ENCODE measurements at regions not wholly inside any gene's neighbourhood (a gene's known extent, or its start where the extent isn't known, plus 50 kb on each side); places are given as distances from the start of the nearest gene placed in this dataset.

DNA sequence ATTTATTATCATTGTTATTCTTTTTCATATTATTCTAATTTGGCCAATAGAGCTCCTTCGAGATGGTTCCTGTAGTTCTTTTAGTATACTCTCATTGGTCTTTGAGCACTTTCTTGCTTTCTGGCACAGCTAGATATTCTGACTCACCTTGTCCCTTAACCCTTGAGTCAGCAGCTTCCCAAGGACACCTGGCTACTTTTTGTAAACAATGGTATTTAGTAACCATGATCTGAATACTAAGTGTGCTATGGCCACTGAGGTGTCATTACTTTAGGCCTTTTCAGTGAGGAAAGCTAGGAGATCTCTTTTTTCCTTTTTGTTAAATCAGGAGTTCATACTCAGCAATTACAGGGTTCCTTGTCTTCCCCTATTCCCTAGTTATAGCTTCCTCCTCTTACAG, 126.5 kb upstream of the CITED2 start:
- no peak for DNase-seq (ENCODE audit: low spot score)

DNA sequence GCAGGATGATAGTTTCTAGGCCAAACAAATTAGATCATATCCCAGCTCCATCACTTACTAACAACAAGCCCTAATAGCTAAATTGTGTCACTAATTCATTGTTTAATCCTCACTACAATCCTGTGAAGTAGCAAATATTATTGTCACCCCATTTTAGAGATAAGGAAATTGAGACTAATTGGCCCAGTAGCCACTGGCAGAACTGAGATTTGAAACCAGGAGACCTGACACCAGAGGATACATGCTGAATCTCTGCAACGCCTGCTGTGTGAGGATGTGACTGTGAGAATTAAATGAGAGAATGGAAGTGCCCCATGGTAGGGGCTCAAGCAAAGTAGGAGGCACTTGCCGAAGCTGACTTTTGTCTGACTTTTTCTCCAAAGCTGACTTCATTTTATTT, 124.3 kb upstream of the CITED2 start:
- DNase-seq (ENCODE audit: low spot score) = no peak

DNA sequence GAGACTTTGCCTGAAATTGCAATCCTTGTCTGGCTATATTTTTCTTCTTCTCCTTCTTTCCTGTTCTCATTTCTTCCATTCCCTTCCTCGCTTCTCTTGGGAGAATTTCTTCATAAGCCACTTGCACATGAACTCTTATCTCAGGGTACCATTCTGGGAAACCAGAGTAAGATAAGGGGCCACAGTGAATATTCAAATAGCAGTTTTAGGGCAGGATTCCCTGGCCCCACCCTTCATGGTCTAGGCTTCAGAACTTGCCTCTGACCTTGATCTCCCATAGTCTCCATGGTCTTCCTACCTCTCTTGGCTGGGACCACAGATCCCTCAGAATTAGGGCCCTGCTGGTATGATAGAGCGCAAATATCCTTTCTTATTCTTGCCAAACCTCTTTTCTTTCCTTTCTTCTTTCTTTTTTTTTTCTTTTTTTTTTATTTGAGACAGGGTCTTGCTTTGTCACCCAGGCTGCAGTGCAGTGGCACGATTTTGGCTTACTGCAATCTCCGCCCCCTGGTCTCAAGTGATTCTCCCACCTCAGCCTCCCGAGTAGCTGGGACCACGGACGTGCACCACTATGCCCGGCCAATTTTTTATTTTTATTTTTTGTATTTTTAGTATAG, 123.0 kb upstream of the CITED2 start:
- no peak for DNase-seq (ENCODE audit: low spot score)

DNA sequence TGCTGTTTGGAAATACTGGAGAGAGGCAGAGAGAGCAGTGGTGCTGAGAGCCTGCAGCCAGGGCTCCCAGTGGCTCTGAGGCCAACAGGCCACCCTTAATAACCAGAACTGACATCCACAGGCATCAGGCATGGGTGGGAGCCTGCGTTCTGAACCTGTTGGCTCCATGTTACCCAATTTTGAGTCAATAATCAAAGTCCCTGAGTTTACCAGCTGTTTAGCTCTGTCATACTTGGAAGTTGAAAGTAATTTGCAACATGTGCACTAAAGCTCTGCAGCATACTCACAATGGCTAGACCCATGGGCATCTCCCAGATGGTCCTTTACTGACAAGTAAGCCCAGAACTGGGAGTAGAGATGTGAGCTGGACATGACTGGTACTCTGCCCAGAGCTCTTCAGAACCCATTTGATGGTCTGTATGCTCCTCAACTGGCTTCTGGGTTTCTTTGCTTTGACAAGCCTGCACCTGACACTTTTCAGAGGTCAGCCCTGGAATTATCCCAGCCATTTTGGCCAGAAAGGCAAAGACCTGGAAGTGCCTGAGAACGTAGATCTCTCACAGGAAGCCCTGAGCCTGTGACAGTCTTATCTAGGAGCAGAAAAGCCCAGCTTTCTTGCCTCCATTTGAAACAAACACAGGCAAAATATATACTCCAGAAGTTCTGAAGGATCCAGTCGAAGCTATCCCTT, 122.4 kb upstream of the CITED2 start:
- DNase-seq (ENCODE audit: low spot score) = no peak

DNA sequence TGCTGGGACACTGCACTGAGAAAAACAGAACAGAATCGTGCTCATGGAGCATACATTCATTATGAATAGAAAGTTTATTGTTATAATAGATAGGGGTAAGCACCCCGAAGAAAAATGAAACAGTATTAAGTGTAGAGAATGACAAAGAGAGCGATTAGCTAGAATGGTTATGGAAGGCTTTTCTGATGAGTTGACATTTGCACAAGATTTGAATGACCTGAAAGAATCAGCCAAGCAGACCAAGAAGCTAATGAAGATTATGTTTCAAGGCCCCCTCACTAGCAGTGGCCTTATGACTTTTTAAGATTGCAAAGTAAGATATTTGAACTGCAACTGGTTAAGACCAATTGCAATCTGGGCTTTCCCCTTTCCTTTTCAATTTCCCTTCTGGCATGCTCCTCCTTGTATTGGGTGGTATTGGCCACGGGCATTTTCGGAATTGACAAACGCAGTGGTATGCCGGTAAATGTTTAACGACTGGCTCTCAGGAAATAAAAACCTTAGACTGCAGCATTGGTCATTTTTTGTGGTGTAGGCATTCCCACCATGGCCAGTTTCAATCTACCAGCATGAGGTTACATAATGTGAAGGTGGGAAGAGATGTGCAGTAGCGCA, 120.0 kb upstream of the CITED2 start:
- no peak for DNase-seq (ENCODE audit: low spot score)

DNA sequence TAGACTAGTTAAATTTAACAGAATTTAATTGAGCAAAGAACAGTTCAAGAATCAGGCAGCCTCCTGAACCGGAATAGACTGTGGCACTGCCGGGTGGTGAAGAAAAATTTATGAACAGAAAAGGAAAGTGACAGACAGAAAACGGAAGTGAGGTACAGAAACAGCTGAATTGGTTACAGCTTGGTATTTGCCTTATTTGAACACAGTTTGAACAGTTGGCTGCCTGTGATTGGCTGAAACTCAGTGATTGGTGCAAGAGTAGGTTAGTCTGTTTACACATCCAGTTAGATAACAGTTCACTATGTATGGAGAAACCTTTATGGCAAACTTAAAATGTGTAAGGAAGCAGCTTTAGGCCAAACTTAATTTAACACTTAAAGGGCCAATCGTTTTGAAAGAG, 116.0 kb upstream of the CITED2 start:
- DNase-seq (ENCODE audit: low spot score) = peak; percentile 52

DNA sequence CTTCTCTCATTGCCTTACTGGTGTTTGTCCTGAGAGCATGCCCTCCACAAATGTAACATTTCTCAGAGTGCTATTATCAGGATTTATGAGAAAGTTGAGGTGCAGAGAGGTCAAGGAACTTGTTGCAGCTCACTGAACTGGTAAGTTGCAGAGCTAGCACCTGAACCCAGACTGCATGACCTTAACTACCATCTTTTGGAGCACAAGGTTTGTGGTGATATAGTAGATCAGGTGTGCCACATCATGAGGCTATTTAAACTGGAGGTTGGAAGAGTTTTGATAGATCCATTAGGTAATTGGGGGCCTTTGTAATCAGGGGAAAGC, 112.0 kb upstream of the CITED2 start:
- DNase-seq (ENCODE audit: low spot score) = no peak

DNA sequence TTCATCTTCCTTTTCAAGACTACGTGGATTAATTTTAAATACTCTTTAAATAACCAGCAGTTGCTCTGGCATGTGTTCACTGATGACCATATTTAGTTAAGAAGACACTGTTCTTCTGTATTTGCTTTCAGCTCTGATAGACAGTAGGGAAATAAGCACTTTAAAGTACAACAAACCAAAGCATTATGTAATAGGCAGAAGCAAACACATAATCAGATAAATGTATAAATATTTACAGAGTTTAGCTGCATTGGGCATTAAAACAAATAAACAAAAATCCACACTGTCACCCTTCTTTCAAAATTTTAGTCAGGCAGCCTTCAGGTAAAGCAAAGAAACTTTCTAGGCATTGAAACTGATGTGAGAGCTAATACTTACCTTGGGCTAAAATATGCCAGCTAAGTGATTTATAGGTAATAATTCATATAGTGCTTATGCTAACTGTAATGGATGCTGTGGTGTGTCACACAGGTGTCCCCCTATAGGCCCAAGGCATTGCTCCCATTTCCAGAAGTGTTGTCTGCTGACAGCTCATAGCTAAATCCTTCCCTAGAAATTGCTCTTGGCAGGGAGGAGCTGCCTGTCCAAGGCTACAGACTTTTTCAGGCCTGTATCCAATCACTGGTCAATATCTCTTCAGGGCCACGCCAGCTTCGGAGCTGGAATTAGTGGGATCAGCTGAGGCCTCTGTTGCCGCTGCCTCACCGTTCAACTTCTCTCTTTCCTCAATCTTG, 111.5 kb upstream of the CITED2 start:
- no peak for DNase-seq (ENCODE audit: low spot score)

DNA sequence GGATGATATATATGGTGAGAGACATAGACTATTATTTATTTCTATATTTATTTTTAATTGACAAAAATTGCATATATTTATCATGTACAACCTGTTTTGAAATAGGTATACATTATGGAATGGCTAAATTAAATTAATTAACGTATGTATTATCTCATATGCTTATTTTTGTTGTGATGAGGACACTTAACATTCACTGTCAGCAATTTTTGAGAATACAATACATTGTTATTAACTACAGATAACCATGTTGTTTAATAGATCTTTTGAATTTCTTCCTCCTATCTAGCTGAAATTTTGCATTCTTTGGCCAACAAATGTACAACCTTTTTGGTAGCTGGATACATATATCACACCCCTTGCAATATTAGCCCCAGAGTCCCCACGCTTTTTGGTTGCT, 110.7 kb upstream of the CITED2 start:
- no peak for DNase-seq (ENCODE audit: low spot score)

DNA sequence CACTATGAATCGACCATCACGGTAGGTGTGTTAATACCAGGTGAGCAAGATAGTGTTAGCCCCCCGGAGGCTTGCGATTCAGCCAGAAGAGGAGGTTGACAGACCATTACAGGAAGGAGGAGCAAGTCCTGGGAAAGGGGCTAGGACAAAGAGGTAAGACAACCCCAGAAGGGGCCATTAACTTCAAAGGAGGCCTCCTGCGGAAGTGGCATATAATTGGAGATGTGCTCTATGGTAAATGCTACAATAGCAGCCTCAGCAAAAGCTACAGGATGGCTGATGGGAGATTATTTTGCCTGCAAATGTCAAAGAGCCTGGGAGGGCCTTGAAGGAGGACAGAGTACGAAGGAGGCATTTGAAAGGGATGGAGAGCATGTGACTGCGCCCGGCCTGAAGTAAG, 108.6 kb upstream of the CITED2 start:
- no peak for DNase-seq (ENCODE audit: low spot score)

DNA sequence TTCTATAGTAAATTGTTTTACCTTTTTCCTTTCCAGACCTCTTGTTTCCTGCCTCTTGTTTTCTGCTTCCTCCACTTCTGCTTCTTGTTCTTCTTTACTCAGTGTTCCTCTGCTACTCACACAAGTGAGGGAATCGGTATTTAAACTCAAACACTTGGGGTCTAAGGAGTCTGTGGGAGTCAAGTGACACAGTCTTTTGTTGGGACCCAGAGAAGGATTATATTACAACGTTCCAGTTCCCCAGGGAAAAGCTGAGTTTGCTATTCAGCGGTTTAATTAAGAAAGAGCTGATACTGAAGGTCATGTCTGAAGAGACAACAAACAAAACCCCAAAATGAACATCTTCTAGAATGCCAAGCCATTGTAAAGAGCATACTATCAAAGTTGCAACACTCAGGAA, 107.8 kb upstream of the CITED2 start:
- no peak for DNase-seq (ENCODE audit: low spot score)

DNA sequence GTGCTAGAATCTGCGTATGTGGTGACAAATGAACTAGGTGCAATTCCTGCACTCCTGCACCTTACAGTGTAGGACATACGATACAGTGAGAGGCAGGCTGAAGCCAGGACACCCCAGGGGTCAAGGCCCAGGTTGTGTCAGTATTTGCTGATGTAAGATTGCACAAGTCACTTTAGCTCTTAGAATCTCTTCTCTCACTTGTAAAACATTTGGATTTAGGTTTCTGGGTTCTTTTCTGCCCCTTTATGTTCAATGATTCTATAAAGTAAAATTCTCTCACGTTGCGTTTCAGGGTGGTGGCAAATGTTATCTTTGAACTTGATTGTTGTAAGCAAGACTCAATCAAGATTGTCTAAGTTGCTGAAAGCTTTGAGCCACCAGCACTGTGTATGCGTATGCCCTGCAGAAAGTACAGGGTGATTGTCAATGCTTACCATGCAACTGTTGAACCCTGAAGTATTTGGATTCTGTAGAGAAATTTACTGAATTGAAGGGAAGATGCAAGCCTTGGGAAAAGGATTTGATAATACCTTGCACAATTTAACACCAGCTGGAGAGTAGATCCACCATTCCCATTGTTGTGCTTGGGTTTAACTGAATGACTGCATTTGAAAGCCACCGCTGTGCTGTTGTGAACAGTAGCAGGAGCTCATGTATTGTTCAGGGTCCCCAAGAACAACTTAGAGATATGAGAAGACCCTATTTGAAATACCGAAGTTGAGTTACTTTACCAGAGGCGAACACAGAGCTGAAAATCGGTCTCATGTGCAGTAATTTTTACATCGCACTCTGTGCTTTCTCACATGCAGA, 106.1 kb upstream of the CITED2 start:
- DNase-seq (ENCODE audit: low spot score) = no peak

DNA sequence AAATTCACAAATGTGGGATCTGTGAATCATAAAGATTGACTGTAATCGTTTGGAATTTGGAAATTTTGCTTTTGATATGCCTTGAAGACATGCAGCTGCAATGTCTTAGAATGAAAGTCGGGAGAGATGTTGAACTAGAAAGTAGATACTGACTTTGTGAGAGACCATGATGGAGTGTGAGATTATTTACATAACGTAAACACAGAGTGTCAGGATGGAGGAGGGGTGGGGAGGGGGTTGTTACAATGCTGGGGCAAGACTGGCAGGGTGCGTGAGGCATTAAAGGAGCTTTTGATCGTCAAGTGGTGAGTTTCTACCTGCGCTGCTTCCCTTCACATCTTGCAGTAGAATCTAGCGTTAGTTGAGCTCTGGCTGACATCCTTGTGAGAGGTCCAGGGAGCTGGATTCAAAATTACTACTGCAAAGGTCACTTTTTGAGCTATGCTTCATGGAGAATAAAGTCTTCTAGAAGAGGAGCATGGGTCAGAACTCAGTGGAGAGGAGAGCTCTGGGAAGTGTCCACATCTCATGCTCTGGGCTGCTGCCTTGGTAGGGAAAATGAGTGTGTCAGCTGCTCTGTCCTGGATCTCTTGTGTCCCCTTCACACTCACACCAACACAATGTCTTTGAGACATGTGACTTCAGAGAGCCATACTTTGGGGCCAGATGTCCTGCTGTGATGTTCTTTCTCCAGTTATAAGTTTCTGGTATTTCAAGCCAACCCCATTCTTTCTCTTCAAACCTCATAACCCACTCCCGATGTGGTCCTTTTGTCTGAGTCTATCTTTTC, 105.2 kb upstream of the CITED2 start:
- no peak for DNase-seq (ENCODE audit: low spot score)

DNA sequence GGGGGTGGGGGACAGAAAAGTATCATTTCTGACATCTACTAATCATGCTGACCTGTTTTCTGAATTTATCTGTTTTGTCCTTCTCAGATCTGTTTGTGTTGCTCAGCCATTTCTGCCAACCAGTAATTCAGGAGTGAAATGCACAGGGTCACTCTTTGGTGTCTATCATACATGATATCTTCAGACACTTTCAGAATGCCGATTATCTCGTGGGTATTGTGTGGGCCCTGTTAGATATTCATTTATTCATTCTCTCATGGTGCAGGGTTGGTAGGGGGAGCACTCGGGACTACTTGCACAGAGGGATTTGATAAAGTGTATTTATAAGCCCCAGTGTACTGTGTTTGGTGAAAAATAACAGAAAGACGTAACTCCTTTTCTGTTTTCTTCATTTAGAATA, 101.2 kb upstream of the CITED2 start:
- no peak for DNase-seq (ENCODE audit: low spot score)

DNA sequence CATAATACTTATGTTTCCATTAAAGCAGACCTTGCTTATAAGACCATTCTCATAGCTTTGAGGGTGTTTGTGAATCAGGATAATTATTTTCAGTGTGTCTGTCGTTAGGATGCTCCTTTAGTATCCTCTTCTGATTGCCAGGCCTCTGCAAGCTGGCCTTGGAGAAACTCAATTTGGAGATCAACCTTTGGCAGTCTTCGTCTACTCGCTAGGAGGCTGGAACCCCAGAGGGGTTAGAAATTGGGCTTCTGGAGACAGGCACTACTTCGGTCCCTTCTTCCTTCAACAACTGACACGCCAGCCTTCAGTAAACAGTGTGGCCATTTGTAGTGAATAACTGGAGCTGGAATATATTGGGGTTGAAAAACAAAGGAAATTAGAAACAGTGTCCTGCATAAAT, 100.8 kb upstream of the CITED2 start:
- no peak for DNase-seq (ENCODE audit: low spot score)

DNA sequence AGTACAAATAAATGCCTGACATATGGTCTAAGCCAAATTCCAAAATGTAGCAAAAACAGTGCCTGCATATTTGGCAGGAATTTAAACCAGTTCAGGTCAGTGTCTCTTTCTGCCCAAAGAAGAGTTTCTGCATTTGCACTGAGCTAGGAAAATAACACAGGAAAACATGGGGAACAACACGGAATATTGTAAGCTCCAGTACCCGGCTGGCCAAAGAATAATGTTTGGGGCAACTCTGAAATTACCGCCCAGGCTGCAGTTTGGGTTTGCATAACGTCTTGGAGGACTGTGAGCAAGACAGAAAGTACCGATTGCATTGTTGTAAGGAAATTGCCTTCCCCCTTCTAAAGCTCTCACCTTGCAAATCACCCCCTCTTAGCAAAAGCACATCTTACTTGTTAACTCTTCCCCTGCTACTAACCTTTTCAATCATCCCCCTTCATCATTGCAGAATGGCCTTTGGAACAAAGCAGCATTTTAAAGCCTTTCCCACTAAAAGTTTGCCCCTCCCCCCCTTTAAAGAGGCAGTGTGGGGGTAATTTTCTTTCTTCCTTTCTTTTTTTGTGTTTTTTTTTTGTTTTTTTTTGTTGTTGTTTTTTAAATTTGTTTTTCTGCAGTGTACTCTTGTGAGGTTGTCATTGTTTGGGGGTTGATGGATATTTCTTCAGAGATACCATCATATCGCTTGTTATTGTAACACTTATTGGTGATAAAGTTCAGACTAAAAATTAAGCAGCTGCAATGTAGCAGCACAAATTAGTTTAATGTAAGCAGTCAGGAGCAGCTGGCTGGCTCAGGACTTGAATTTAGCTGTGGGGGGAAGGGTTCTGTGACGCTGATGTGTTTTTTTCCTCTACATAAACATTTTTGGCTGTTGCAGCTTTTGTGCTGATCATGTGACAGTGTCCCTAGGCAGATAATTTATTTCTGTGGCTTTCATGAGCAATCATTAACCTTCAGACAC, 100.0 kb upstream of the CITED2 start:
- DNase-seq (ENCODE audit: low spot score) = no peak

DNA sequence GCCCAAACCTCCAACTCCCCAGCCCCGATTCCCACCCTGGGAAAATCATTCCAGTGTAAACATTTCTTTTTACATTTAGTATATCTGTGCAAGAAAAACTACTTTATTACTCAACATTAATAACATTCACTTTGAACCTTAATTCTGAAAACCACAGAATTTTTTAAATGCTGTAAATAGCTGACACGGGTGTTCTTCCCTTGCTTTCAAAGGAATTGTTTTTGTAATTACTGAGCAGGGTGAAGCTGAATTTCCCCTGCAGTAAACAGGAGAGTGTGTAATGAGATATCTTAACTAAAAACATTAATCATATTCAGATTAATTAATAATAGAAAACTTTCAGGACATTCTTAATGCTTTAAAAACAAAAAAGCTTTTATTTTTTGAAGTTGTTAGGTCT, 99.3 kb upstream of the CITED2 start:
- no peak for DNase-seq (ENCODE audit: low spot score)

DNA sequence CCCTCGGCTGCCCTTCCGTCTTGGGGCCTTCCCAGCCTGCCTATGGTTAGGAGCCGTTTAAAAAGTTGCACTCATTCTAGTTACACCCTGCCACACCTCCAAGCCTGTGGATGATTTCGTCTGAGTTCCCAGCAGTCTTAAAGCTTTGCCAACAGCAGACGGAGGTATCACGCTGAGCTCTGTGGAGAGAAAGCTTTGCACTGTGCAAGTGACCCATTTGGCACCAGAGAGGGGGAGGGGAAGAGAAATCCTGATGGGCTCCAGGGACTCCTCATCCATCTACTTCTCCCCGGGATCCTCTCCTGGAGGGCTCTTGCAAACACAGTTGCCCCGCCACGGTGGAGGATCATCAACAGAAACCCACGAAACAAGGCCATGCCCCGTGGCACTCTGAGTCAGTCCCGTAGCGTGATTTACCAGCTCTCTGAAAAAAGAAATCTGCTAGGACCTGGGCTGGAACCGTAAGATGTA, 98.8 kb upstream of the CITED2 start:
- no peak for DNase-seq (ENCODE audit: low spot score)

DNA sequence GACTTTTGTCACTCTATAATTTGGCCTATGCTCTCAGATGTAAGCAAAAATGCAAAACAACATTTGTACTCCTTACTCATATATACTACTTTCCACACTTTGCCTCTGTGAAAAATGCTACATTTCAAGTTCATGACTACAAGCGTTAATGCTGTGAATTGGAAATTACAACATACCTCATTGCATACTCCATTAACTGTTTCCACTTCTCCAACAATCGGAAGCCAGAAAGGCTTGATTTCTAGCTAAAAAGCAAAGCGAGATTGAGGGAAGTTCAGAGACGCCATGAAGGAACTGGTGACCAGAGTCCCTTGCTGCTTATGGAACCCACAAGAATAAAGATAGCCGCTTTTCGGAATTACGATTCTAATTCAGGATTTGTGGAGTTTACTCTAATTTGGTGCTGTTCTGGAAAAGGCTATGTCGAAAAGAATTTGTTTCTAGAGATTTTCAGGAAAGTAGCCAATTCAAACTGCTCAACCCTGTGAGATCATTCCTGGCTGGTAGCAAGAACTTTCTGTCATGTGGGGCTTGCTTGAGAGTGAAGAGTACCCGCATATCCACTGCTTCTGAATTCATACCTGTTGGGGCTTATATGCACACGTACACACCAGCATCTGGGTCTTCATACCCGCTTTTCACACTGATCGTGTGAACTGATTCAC, 98.0 kb upstream of the CITED2 start:
- no peak for DNase-seq (ENCODE audit: low spot score)

DNA sequence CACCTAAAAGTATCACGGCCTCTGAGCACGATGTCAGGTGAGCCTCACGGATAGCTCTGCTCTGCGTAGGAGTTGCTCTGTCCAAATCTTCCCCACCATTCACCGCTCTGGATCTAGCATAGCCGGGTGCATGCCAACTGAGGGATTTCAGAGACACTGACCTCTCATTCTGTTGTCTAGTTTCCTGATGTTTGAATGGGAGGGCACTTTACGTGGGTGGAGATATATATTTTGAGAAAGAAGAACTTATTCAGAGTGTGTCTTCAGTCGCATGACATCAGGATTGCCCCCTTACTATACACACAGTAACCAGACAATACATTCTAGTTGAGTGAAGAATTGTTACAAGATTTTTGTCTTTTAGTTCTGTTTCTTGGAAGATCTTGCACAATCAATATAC, 96.5 kb upstream of the CITED2 start:
- no peak for DNase-seq (ENCODE audit: low spot score)

All from CD4-positive, alpha-beta T cell treated with Interleukin-2 at 100 ng/mL for 4 hours (primary cell).